GM12873 (cell line): ENCODE measurements at regions not wholly inside any gene's neighbourhood (a gene's known extent, or its start where the extent isn't known, plus 50 kb on each side); places are given as distances from the start of the nearest gene placed in this dataset.

Experiments used
- TF ChIP-seq, protein P1 (sequence below): IDR thresholded peaks from 2 replicates; pipeline ENCODE4 v1.5.1; 2012; ENCODE audit warnings: low read depth, mild to moderate bottlenecking, moderate library complexity, low read length, control low read depth; ENCODE audit not compliant: insufficient read depth; ENCODE audit errors: missing control alignments

DNA sequence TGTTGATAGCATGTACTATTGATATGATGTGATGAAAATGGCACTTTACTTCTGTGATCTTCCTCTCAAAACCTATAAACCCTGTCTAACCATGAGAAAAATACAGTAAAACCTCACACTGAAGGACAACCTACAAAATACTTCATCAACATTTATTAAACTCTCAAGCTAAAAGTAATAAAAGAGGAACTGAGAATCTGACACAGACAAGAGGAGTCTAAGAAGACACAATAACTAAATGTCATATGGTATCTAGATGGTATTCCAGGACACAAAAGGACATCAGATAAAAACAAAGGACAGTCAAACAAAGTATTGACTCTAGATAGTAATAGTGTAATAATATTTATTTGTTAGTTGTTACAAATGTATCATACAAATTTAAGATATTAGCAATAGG is 655.3 kb downstream of the SH3BGRL start:
- TF ChIP-seq, protein P1, sequence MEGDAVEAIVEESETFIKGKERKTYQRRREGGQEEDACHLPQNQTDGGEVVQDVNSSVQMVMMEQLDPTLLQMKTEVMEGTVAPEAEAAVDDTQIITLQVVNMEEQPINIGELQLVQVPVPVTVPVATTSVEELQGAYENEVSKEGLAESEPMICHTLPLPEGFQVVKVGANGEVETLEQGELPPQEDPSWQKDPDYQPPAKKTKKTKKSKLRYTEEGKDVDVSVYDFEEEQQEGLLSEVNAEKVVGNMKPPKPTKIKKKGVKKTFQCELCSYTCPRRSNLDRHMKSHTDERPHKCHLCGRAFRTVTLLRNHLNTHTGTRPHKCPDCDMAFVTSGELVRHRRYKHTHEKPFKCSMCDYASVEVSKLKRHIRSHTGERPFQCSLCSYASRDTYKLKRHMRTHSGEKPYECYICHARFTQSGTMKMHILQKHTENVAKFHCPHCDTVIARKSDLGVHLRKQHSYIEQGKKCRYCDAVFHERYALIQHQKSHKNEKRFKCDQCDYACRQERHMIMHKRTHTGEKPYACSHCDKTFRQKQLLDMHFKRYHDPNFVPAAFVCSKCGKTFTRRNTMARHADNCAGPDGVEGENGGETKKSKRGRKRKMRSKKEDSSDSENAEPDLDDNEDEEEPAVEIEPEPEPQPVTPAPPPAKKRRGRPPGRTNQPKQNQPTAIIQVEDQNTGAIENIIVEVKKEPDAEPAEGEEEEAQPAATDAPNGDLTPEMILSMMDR = no peak

DNA sequence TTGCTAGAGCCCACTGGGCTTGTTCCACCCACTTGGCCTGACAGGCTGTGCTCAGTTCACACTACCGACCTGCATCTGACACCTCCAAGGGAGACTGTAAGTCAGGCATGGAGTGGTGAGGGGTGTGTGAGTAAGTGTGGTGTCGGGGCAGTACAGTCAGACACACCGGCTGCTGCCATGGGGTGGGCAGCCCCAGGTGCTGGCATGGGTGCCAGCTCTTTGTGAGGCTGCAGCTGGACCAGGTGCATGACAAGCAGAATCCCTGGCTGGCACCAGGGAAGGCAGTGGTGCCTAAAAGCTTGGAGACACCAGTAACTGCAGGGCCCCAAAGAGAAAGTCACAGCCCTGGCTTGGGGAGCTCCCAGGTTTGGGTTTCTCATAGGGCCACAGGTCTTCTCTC is 665.0 kb downstream of the SH3BGRL start:
- TF ChIP-seq, protein P1 = no peak

- TF ChIP-seq, protein P1 = no peak
Measured at GRCh38 chrX:81868979-81869378, 667.1 kb downstream of the SH3BGRL start.

- TF ChIP-seq, protein P1 = no peak
Measured at GRCh38 chrX:81874807-81875206, 672.9 kb downstream of the SH3BGRL start.

GRCh38 chrX:81875800-81876199 is 673.9 kb downstream of the SH3BGRL start:
- TF ChIP-seq, protein P1 = no peak

DNA sequence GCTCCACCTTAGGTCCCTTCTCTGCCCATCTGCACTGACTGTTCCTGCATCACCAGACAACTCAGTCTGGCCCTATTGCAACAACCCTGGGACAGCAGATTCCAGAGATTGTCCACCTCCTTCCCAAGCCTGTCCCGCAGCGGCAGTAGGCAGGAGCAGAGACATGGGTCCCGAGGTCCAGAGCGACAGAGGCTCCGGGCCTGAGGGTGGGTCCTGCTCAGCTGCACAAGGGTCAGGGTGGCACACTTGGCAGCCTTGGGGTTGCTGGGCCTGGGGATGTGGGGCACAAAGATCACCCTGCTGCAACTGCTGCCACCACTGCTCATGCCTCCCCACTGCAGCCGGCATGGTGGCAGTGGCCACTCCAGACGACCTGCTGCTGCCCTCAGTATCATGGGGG is 674.5 kb downstream of the SH3BGRL start:
- TF ChIP-seq, protein P1 = no peak

- TF ChIP-seq, protein P1 = no peak
Measured at GRCh38 chrX:81890521-81890920, 688.6 kb downstream of the SH3BGRL start.
